ENCODE measurements at regions not wholly inside any gene's neighbourhood (a gene's known extent, or its start where the extent isn't known, plus 50 kb on each side); places are given as distances from the start of the nearest gene placed in this dataset.
A peak's percentile ranks its signal among the peaks of the same experiment; 100 is the strongest.

- no peak; the same call in 1 of the 2 replicates for TF ChIP-seq FOXA1 (IDR thresholded peaks at IDR 0.05)
- peak; percentile 85 for TF ChIP-seq FOXA1 (CRISPR knock-in tag; IDR thresholded peaks at IDR 0.05)
- TF ChIP-seq ZNF883 (CRISPR knock-in tag; IDR thresholded peaks at IDR 0.05; ENCODE audit: not compliant biosample characterization) = no peak
- no peak for TF ChIP-seq ZNF816 (CRISPR knock-in tag; IDR thresholded peaks at IDR 0.05; ENCODE audit: borderline replicate concordance)
- TF ChIP-seq ZNF224 (CRISPR knock-in tag; IDR thresholded peaks at IDR 0.05) = no peak
- TF ChIP-seq FOXO1 (CRISPR knock-in tag; IDR thresholded peaks at IDR 0.05) = peak; percentile 72; the same call in 1 of the 2 replicates
- TF ChIP-seq POGK (CRISPR knock-in tag; conservative IDR thresholded peaks at IDR 0.05) = no peak
- no peak for TF ChIP-seq ZNF768 (CRISPR knock-in tag; IDR thresholded peaks at IDR 0.05)
- no peak for TF ChIP-seq ARNT2 (CRISPR knock-in tag; IDR thresholded peaks at IDR 0.05; ENCODE audit: low read depth)
- peak; percentile 93 for TF ChIP-seq AHDC1 (CRISPR knock-in tag; IDR thresholded peaks at IDR 0.05; ENCODE audit: borderline replicate concordance)
- no peak for TF ChIP-seq NFYC (CRISPR knock-in tag; IDR thresholded peaks at IDR 0.05)
- 0 out of 2 replicates have a peak, but pooled peaks have one; percentile 50 for TF ChIP-seq HOXD1 (CRISPR knock-in tag; IDR thresholded peaks at IDR 0.05)
- TF ChIP-seq ZKSCAN8 (CRISPR knock-in tag; IDR thresholded peaks at IDR 0.05; ENCODE audit: borderline replicate concordance) = peak; percentile 32; the same call in 1 of the 2 replicates
- TF ChIP-seq ETS1 (CRISPR knock-in tag; IDR thresholded peaks at IDR 0.05) = no peak
- TF ChIP-seq ZFP36 (IDR thresholded peaks at IDR 0.05; ENCODE audit: borderline replicate concordance, low read depth, low read length, partially characterized antibody) = no peak
- TF ChIP-seq RNF2 (conservative IDR thresholded peaks at IDR 0.05; ENCODE audit: low read depth) = no peak
- no peak for TF ChIP-seq ISX (CRISPR knock-in tag; conservative IDR thresholded peaks at IDR 0.05)
- TF ChIP-seq AGO1 (IDR thresholded peaks at IDR 0.05; ENCODE audit: low read depth, low read length, poor library complexity, severe bottlenecking) = no peak
Observed at GRCh38 chr3:127113571-127113891, 79.4 kb upstream of the PRR23E start (continued).
